Peyer's patch (tissue), 4 donors: ENCODE measurements at regions not wholly inside any gene's neighbourhood (a gene's known extent, or its start where the extent isn't known, plus 50 kb on each side); places are given as distances from the start of the nearest gene placed in this dataset.
"Not testable (repeated sequence)": the region's sequence is repeated elsewhere in the genome, so short reads cannot be mapped to it uniquely, and the experiment has no call there.

Experiments
- DNase-seq, 3 donors: peaks; one replicate each; pipeline ENCODE4 v3.0.0-alpha.2; 2017 to 2019
- H3K27ac ChIP-seq, 4 donors: fragments of 200-600 bp; sonication (generic); one replicate each; pipeline ENCODE4 v1.5.1; 2016 to 2019
- H3K27me3 ChIP-seq, 2 donors: fragments of 200-600 bp; sonication (generic); one replicate each; pipeline ENCODE4 v1.5.1; 2019
- H3K36me3 ChIP-seq, 3 donors: fragments of 200-600 bp; sonication (generic); one replicate each; pipeline ENCODE4 v1.5.1; 2016 to 2019
- H3K4me1 ChIP-seq, 4 donors: fragments of 200-600 bp; sonication (generic); one replicate each; pipeline ENCODE4 v1.5.1; 2016 to 2019
- H3K4me3 ChIP-seq, 4 donors: fragments of 200-600 bp; sonication (generic); 1 replicate in 3 of 4; 2 replicates in 1 of 4; pipeline ENCODE4 v1.5.1; 2016 to 2019; ENCODE audit warnings: mild to moderate bottlenecking in 1 of 4
- H3K9me3 ChIP-seq, 4 donors: fragments of 200-600 bp; sonication (generic); one replicate each; pipeline ENCODE4 v1.5.1; 2016 to 2019; ENCODE audit warnings: mild to moderate bottlenecking in 1 of 4
- POLR2A ChIP-seq, 2 donors: fragments of 450-650 bp; IDR thresholded peaks; one replicate each; pipeline ENCODE4 v1.5.1; 2017; ENCODE audit warnings: antibody characterized with exemption in 2 of 2, mild to moderate bottlenecking in 2 of 2, moderate library complexity in 2 of 2
- TF ChIP-seq, protein P1 (sequence below), 6 experiments: fragments of 450-650 bp in 4 of 6; fragments of 200-600 bp in 2 of 6; sonication (generic) in 1 of 6; IDR thresholded peaks; one replicate each; pipeline ENCODE4 v1.5.1; 2017 to 2019; ENCODE audit warnings: antibody characterized with exemption in 6 of 6, mild to moderate bottlenecking in 3 of 6, moderate library complexity in 1 of 6

DNA sequence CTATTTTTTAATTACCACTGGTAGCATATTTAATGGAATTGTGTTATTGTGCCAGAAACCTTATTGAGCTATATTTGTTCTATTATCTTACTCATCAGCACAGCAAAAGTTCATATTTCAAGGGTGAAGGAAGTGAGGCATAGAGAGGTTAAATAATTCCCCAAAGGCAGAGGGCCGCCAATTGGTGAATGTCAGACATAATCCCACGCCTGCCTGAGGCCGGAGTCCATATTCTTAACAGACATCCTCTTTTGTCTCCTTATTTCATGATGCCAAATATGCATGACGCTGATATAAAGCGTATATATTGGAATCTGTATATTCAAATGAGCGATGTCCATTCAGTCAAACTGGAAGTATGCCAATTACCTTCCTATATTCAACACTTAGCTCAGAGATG lies 505.0 kb upstream of the SLC35B3 start:
- H3K27ac ChIP-seq, result no peak overlapping the region
- no peaks in the 10 kb centered on the region for H3K4me1 ChIP-seq
- DNase-seq, result no peak
- no peak overlapping the region for H3K4me3 ChIP-seq
- no peaks in the 10 kb centered on the region for H3K36me3 ChIP-seq
- H3K9me3 ChIP-seq, result no peaks in the 10 kb centered on the region
- H3K27me3 ChIP-seq, result no peaks in the 10 kb centered on the region
- TF ChIP-seq, protein P1, sequence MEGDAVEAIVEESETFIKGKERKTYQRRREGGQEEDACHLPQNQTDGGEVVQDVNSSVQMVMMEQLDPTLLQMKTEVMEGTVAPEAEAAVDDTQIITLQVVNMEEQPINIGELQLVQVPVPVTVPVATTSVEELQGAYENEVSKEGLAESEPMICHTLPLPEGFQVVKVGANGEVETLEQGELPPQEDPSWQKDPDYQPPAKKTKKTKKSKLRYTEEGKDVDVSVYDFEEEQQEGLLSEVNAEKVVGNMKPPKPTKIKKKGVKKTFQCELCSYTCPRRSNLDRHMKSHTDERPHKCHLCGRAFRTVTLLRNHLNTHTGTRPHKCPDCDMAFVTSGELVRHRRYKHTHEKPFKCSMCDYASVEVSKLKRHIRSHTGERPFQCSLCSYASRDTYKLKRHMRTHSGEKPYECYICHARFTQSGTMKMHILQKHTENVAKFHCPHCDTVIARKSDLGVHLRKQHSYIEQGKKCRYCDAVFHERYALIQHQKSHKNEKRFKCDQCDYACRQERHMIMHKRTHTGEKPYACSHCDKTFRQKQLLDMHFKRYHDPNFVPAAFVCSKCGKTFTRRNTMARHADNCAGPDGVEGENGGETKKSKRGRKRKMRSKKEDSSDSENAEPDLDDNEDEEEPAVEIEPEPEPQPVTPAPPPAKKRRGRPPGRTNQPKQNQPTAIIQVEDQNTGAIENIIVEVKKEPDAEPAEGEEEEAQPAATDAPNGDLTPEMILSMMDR (IDR thresholded peaks at IDR 0.05), result no peak
- TF ChIP-seq POLR2A (IDR thresholded peaks at IDR 0.05), result no peak

DNA sequence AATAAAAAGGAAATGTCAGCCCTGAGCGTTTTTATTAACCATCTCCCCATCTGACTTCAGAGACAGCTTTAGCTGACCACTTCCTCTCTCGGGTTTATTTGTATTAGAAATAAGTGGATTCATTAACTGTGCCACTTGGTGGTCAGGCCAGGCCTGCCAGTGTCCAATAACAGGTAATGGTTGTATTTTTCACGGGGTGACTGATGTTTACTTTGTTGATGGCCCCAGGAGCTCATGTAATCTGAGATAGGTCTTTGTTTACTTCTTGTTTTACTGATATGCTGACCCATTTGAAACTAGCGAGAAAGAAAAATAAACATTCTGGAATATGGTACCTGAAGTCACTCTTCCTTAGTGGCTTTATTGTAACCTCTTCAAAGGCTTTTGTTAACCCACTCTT lies 504.3 kb upstream of the SLC35B3 start:
- Histone ChIP-seq H3K4me1 (no peaks in the 10 kb centered on the region), H3K4me3 (no peak overlapping the region), H3K36me3 (no peaks in the 10 kb centered on the region), H3K27me3 (no peaks in the 10 kb centered on the region), H3K9me3 (no peaks in the 10 kb centered on the region), H3K27ac (no peak overlapping the region)
- DNase-seq, result no peak
- TF ChIP-seq, protein P1 (IDR thresholded peaks at IDR 0.05), result no peak
- TF ChIP-seq POLR2A (IDR thresholded peaks at IDR 0.05), result no peak

DNA sequence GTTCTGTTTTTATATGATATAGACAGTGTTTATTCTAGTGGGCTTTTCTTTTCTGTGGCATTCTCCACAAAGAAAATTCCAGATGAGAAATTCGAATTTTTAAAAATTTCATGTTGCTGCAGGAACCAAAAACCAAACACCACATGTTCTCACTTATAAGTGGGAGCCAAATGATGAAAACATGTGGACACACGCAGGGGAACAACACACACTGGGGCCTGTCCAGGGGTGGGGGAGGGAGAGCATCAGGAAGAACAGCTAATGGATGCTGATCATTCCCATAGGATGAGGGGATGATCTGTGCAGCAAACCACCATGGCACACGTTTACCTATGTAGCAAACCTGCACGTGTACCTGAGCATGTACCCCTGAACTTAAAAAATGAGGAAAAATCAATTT lies 499.0 kb upstream of the SLC35B3 start:
- H3K27ac ChIP-seq, result no peak overlapping the region
- no peaks in the 10 kb centered on the region for H3K36me3 ChIP-seq
- H3K27me3 ChIP-seq, result no peaks in the 10 kb centered on the region
- no peak overlapping the region for H3K4me3 ChIP-seq
- TF ChIP-seq POLR2A (IDR thresholded peaks at IDR 0.05), result no peak
- TF ChIP-seq, protein P1 (IDR thresholded peaks at IDR 0.05), result no peak
- no peaks in the 10 kb centered on the region for H3K4me1 ChIP-seq
- H3K9me3 ChIP-seq, result no peaks in the 10 kb centered on the region
- no peak for DNase-seq

DNA sequence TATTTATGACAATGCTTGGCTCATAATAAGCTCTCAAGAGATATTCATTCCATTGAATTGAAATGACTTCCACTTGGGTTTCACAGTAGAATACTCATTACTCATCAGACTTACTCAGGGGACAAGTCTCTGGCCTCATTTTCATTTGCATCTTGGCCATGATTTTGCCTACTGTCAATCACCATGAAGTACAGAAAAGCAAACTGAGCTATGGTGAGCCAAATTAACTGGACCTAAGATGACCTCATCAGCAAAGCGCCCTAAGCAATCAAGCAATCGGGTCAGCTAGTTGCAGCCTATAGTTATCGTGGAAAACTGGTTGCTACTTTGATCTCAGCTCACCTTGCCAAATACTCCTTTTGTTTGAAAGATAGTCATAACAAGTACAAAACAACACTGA lies 494.7 kb upstream of the SLC35B3 start:
- Histone ChIP-seq H3K27ac (no peak overlapping the region), H3K4me3 (no peak overlapping the region), H3K9me3 (no peaks in the 10 kb centered on the region), H3K36me3 (no peaks in the 10 kb centered on the region), H3K4me1 (no peaks in the 10 kb centered on the region), H3K27me3 (no peaks in the 10 kb centered on the region)
- no peak for DNase-seq
- TF ChIP-seq POLR2A (IDR thresholded peaks at IDR 0.05), result no peak
- TF ChIP-seq, protein P1 (IDR thresholded peaks at IDR 0.05), result no peak

DNA sequence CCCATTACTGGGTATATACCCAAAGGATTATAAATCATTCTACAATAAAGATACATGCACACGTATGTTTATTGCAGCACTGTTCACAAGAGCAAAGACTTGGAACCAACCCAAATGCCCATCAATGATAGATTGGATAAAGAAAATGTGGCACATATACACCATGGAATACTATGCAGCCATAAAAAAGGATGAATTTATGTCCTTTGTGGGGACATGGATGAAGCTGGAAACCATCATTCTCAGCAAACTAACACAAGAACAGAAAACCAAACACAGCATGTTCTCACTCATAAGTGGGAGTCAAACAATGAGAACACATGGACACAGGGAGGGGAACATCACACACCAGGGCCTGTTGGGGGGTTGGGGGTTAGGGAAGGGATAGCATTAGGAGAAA lies 484.9 kb upstream of the SLC35B3 start:
- not testable (repeated sequence) for H3K4me3 ChIP-seq, H3K27me3 ChIP-seq, H3K9me3 ChIP-seq, H3K4me1 ChIP-seq, DNase-seq, H3K36me3 ChIP-seq, H3K27ac ChIP-seq

DNA sequence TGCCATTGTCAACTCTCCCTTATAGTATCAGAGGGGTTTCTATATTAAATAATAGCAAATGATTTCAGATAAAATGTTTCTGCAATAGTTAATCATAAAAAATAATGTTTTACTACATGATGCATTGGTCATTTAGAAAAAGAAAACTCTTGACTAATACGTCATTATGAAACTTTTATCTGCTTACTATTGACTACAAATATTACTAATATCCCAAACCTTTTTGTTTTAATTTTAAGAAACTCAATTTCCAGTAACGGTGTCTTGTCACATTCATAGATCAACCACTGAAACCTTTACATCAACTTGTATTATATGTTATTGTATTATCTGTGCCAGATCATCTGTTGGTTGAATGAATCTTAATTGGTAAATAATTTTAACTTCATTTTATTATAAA lies 482.9 kb upstream of the SLC35B3 start:
- TF ChIP-seq POLR2A (IDR thresholded peaks at IDR 0.05), result no peak
- TF ChIP-seq, protein P1 (IDR thresholded peaks at IDR 0.05), result no peak
- no peaks in the 10 kb centered on the region for H3K27me3 ChIP-seq
- H3K27ac ChIP-seq, result no peak overlapping the region
- no peaks in the 10 kb centered on the region for H3K9me3 ChIP-seq
- no peaks in the 10 kb centered on the region for H3K4me1 ChIP-seq
- H3K36me3 ChIP-seq, result no peaks in the 10 kb centered on the region
- H3K4me3 ChIP-seq, result no peak overlapping the region
- DNase-seq, result no peak
